Sigmoid colon (tissue), 6 donors: ENCODE measurements at regions not wholly inside any gene's neighbourhood (a gene's known extent, or its start where the extent isn't known, plus 50 kb on each side); places are given as distances from the start of the nearest gene placed in this dataset.

ENCODE experiments used
- DNase-seq: peaks from one replicate; pipeline ENCODE4 v3.0.0-alpha.2; 2019
- H3K27ac ChIP-seq, 4 donors: fragments of 200-600 bp; sonication (generic); one replicate each; pipeline ENCODE4 v1.5.1; 2016 to 2019; ENCODE audit warnings: mild to moderate bottlenecking in 1 of 4
- H3K27me3 ChIP-seq, 3 donors: fragments of 200-600 bp; sonication (generic); one replicate each; pipeline ENCODE4 v1.5.1; 2019; ENCODE audit warnings: mild to moderate bottlenecking in 1 of 3
- H3K36me3 ChIP-seq, 4 donors: fragments of 200-600 bp; sonication (generic); one replicate each; pipeline ENCODE4 v1.5.1; 2016 to 2019
- H3K4me1 ChIP-seq, 4 donors: fragments of 200-600 bp; sonication (generic); one replicate each; pipeline ENCODE4 v1.5.1; 2017 to 2019
- H3K4me3 ChIP-seq, 4 donors: fragments of 200-600 bp; sonication (generic); one replicate each; pipeline ENCODE4 v1.5.1; 2017 to 2019; ENCODE audit warnings: mild to moderate bottlenecking in 2 of 4, moderate library complexity in 1 of 4
- H3K9me3 ChIP-seq, 4 donors: fragments of 200-600 bp in 3 of 4; sonication (generic) in 3 of 4; one replicate each; pipeline versions ENCODE4 v1.5.1 to v1.6.1; 2013 to 2019
- EP300 ChIP-seq, 4 donors: sonication (generic); formaldehyde crosslinking; IDR thresholded peaks; one replicate each; pipeline ENCODE4 v1.6.1; 2017; ENCODE audit warnings: antibody characterized with exemption in 4 of 4
- POLR2A ChIP-seq, 2 donors: fragments of 450-650 bp; IDR thresholded peaks; one replicate each; pipeline ENCODE4 v1.6.1; 2016; ENCODE audit warnings: antibody characterized with exemption in 2 of 2, mild to moderate bottlenecking in 2 of 2, moderate library complexity in 2 of 2
- POLR2AphosphoS5 ChIP-seq, 4 donors: sonication (generic); formaldehyde crosslinking; IDR thresholded peaks; one replicate each; pipeline ENCODE4 v1.6.1; 2017; ENCODE audit warnings: antibody characterized with exemption in 4 of 4
- WGBS, 2 donors: extraction: QIAGEN DNeasy Blood & Tissue Kit; methylation state at CpG; one replicate each; pipeline ENCODE4 v1.1.7; 2013; 5-methylcytosine and 5-hydroxymethylcytosine counted together
- intact Hi-C: fragments of 100-400 bp; cut with DNase I; formaldehyde crosslinking; loops from one replicate; pipeline ENCODE4 v1.15.1; 2023
- TF ChIP-seq, protein P1 (sequence below), 4 experiments: fragments of 450-650 bp in 3 of 4; fragments of 200-600 bp in 1 of 4; IDR thresholded peaks; one replicate each; pipeline ENCODE4 v1.5.1; 2016 to 2019; ENCODE audit warnings: antibody characterized with exemption in 4 of 4, mild to moderate bottlenecking in 3 of 4, moderate library complexity in 2 of 4
- donor health status: healthy with polysubstance abuse.
- donor health status: healthy.

DNA sequence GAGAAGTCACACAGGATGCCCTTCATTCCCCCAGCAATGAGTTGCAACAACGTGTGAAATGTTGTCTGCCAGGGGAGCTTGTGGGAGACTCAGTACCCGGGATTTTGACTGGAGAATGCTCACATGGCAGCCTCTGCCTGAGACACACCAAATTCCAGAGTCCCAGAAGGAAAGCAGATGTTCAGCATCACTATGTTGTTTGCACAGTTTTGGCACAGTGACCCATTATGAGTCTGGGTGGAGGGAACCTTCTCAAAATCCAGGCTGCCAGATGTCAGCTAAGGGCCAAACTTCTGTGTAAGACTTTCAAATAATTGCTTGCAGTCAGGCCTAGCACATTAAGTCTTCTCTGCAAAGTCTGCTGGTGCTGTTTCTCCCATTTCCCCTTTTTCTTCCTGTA is 1029.7 kb upstream of the TENM3 start:
- no peak for DNase-seq
- no peaks in the 10 kb centered on the region for H3K9me3 ChIP-seq
- 57 to 66% methylated on average over 2 of the region's 2 CpGs for WGBS, 2 donors
- TF ChIP-seq POLR2AphosphoS5 (IDR thresholded peaks at IDR 0.05): no peak
- no peak for TF ChIP-seq POLR2A (IDR thresholded peaks at IDR 0.05)
- no peak for TF ChIP-seq EP300 (IDR thresholded peaks at IDR 0.05)
- TF ChIP-seq, protein P1, sequence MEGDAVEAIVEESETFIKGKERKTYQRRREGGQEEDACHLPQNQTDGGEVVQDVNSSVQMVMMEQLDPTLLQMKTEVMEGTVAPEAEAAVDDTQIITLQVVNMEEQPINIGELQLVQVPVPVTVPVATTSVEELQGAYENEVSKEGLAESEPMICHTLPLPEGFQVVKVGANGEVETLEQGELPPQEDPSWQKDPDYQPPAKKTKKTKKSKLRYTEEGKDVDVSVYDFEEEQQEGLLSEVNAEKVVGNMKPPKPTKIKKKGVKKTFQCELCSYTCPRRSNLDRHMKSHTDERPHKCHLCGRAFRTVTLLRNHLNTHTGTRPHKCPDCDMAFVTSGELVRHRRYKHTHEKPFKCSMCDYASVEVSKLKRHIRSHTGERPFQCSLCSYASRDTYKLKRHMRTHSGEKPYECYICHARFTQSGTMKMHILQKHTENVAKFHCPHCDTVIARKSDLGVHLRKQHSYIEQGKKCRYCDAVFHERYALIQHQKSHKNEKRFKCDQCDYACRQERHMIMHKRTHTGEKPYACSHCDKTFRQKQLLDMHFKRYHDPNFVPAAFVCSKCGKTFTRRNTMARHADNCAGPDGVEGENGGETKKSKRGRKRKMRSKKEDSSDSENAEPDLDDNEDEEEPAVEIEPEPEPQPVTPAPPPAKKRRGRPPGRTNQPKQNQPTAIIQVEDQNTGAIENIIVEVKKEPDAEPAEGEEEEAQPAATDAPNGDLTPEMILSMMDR (IDR thresholded peaks at IDR 0.05): no peak
- intact Hi-C loops: no loop called here
- H3K27ac ChIP-seq: no peak overlapping the region
- H3K27me3 ChIP-seq: no peaks in the 10 kb centered on the region
- no peak overlapping the region for H3K4me3 ChIP-seq
- H3K4me1 ChIP-seq: no peaks in the 10 kb centered on the region
- H3K36me3 ChIP-seq: no peaks in the 10 kb centered on the region

DNA sequence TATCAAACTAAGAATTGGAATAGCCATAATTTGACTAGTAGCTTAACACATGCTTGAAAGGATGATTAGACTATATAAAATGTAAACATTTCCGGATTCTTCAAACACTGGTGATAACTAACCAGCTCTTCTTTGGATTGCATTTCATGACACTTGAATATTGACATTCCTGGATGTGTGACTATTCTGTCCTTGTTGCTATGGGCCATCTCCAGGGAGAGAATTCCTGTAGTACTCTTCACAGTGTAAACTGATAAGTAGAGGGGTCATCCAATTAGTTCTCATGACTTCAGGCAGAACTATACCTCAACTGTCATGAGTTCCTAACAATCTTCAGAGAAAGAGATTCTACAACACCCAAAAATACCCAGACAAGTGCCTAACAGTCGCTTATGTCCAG is 1026.7 kb upstream of the TENM3 start:
- H3K4me1 ChIP-seq: no peaks in the 10 kb centered on the region
- H3K36me3 ChIP-seq: no peaks in the 10 kb centered on the region
- H3K9me3 ChIP-seq: no peaks in the 10 kb centered on the region
- H3K27ac ChIP-seq: no peak overlapping the region
- intact Hi-C loops: no loop called here
- H3K27me3 ChIP-seq: no peaks in the 10 kb centered on the region
- no peak overlapping the region for H3K4me3 ChIP-seq
- 48 to 71% methylated on average over 2 of the region's 2 CpGs for WGBS, 2 donors
- no peak for DNase-seq
- TF ChIP-seq POLR2AphosphoS5 (IDR thresholded peaks at IDR 0.05) (no peak), EP300 (IDR thresholded peaks at IDR 0.05) (no peak), POLR2A (IDR thresholded peaks at IDR 0.05) (no peak)
- TF ChIP-seq, protein P1 (IDR thresholded peaks at IDR 0.05): no peak

DNA sequence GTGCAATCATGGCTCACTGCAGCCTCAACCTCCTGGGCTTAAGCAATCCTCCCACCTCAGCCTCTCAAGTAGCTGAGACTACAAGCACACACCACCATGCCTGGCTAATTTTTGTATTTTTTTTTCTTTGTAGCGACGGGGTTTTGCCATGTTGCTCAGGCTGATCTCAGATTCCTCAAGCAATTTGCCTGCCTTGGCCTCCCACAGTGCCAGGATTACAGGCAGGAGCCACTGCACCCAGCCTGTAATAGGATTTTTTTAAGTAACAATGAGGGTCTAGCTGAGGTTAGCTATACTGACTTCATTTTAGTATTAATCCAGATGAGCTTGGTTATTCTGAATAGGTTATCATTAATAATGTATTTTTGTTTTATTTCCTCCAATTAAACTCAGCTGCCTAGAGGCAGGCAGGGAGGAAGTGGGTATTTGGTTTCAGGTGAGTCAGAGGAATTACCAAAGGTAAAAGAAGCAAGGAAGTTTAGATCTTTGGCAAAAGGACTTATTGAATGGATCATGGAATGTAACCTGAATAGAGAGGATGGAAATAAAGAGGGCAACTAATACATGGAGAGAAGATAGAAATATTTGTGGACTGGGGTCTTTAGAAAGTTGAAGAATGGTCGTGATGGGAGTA is 1023.3 kb upstream of the TENM3 start:
- no peak overlapping the region for H3K4me3 ChIP-seq
- no peaks in the 10 kb centered on the region for H3K4me1 ChIP-seq
- no peak for TF ChIP-seq POLR2AphosphoS5 (IDR thresholded peaks at IDR 0.05)
- TF ChIP-seq POLR2A (IDR thresholded peaks at IDR 0.05): no peak
- TF ChIP-seq, protein P1 (IDR thresholded peaks at IDR 0.05): no peak
- no peak for TF ChIP-seq EP300 (IDR thresholded peaks at IDR 0.05)
- intact Hi-C loops: no loop called here
- no peaks in the 10 kb centered on the region for H3K36me3 ChIP-seq
- WGBS, 2 donors: 51 to 73% methylated on average over 3 of the region's 3 CpGs
- no peak overlapping the region for H3K27ac ChIP-seq
- no peaks in the 10 kb centered on the region for H3K27me3 ChIP-seq
- H3K9me3 ChIP-seq: no peaks in the 10 kb centered on the region
- no peak for DNase-seq

DNA sequence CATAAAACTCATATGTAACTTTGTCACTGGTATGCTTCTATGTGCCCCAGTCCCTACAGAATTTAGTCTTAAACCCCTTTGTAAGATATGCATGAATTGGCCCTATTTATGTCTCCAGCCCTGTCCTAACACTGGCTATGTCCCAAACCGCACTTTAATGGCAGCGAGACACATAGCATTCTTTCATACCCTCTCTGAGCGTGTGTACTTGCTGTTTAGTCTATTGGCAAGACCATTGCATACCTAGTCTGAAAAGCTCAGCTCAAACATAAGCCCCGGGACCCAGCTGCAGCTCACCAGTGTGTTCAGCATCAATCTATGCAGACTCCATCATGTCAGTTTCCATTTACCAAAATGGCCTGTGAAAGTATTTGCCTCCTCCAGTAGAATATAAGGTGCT is 1018.4 kb upstream of the TENM3 start:
- WGBS, 2 donors: 80 to 85% methylated on average over 4 of the region's 4 CpGs
- no peak overlapping the region for H3K27ac ChIP-seq
- TF ChIP-seq EP300 (IDR thresholded peaks at IDR 0.05): no peak
- H3K36me3 ChIP-seq: no peaks in the 10 kb centered on the region
- no peak overlapping the region for H3K4me3 ChIP-seq
- H3K4me1 ChIP-seq: no peaks in the 10 kb centered on the region
- no peaks in the 10 kb centered on the region for H3K27me3 ChIP-seq
- intact Hi-C loops: no loop called here
- H3K9me3 ChIP-seq: no peaks in the 10 kb centered on the region
- DNase-seq: no peak

DNA sequence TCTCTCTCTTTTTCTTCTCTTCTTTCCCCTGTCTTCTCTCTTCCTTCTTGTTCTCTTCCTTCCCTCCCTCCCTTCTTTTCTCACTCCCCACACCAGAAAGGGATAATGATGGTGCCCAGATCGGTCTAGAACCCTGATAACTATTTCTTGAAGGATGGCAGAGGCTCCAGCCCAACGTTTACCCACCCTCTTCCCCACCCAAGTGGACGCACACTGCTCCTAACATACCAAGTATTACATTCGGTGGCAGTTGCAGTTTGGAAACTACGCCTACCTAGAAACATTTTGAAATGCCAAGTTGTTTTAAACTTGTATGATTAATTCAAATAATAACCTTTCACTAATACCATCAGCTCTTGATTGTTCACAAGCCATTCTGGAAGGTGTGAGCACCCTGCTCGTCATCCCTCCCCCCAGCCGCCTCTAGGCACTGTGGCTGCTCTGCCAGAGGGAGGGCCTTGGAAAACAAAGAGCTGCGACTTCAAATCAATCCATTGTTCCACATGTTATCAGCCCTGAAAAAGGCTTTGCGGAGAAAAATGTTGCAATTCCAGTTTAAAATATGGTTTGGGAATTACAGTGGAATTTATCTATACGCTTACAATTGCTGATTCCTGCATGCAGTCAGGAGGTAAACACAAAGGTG is 1017.5 kb upstream of the TENM3 start:
- Histone ChIP-seq H3K36me3 (no peaks in the 10 kb centered on the region), H3K9me3 (no peaks in the 10 kb centered on the region), H3K27ac (no peak overlapping the region), H3K4me3 (no peak overlapping the region), H3K27me3 (no peaks in the 10 kb centered on the region), H3K4me1 (no peaks in the 10 kb centered on the region)
- DNase-seq: no peak
- TF ChIP-seq POLR2A (IDR thresholded peaks at IDR 0.05) (no peak), EP300 (IDR thresholded peaks at IDR 0.05) (no peak), POLR2AphosphoS5 (IDR thresholded peaks at IDR 0.05) (no peak)
- TF ChIP-seq, protein P1 (IDR thresholded peaks at IDR 0.05): no peak
- intact Hi-C loops: no loop called here
- WGBS, 2 donors: 42 to 55% methylated on average over 10 of the region's 10 CpGs
